Prostate gland (tissue), 2 donors: ENCODE measurements at regions not wholly inside any gene's neighbourhood (a gene's known extent, or its start where the extent isn't known, plus 50 kb on each side); places are given as distances from the start of the nearest gene placed in this dataset.
A peak's percentile ranks its signal among the peaks of the same experiment; 100 is the strongest.

ENCODE experiments used
- DNase-seq: peaks from one replicate; pipeline ENCODE4 v3.0.0-alpha.2; 2019; ENCODE audit warnings: low spot score
- H3K27ac ChIP-seq, 2 donors: fragments of 200-600 bp; sonication (generic); 2 replicates each; pipeline ENCODE4 v1.5.1; 2017 to 2019
- H3K27me3 ChIP-seq: fragments of 200-600 bp; sonication (generic); replicated peaks from 2 replicates; pipeline ENCODE4 v1.5.1; 2019; ENCODE audit not compliant: insufficient read depth
- H3K36me3 ChIP-seq, 2 donors: fragments of 200-600 bp; sonication (generic); 1 replicate in 1 of 2; 2 replicates in 1 of 2; pipeline versions ENCODE4 v1.5.1 to v1.8.1; 2017 to 2019
- H3K4me1 ChIP-seq: fragments of 200-600 bp; sonication (generic); replicated peaks from 2 replicates; pipeline ENCODE4 v1.5.1; 2019
- H3K4me3 ChIP-seq, 2 donors: fragments of 200-600 bp; sonication (generic); 2 replicates each; pipeline ENCODE4 v1.5.1; 2017 to 2019
- H3K9me3 ChIP-seq: fragments of 200-600 bp; sonication (generic); 2 replicates; pipeline ENCODE4 v1.5.1; 2017
- POLR2A ChIP-seq: fragments of 450-650 bp; IDR thresholded peaks from one replicate; pipeline ENCODE4 v1.6.1; 2016; ENCODE audit warnings: antibody characterized with exemption, mild to moderate bottlenecking
- POLR2AphosphoS5 ChIP-seq: sonication (generic); formaldehyde crosslinking; IDR thresholded peaks from one replicate; pipeline ENCODE4 v1.6.1; 2017; ENCODE audit warnings: antibody characterized with exemption
- WGBS: methylation state at CpG from one replicate; pipeline ENCODE4 v1.1.5; 2018; 5-methylcytosine and 5-hydroxymethylcytosine counted together
- intact Hi-C: fragments of 100-400 bp; cut with DNase I; formaldehyde crosslinking; loops from one replicate; pipeline ENCODE4 v1.14.2; 2022
- TF ChIP-seq, protein P1 (sequence below), 4 experiments: fragments of 200-600 bp in 2 of 4; fragments of 450-650 bp in 2 of 4; sonication (generic) in 2 of 4; IDR thresholded peaks; 1 replicate in 3 of 4; 2 replicates in 1 of 4; pipeline ENCODE4 v1.5.1; 2016 to 2019; ENCODE audit warnings: antibody characterized with exemption in 4 of 4, mild to moderate bottlenecking in 2 of 4, moderate library complexity in 2 of 4

DNA sequence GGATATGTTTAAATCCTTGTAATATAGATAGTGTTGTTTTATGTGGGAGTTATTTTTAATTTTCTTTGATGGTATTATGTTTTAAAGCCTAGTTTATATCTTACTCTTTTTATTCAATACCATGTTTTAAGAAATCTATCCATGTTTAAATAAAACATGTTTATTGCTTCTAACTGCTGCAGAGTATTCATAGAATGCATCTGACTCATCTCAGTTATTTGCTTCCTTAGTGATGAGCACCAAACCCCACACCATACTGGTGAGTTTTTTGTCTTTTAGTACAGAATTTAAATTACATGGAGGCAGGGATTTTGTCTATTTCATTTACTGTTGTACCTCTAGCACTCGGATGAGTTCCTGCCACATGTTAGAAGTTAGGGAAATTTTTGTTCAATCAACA, 209.2 kb downstream of the NSUN3 start:
- Histone ChIP-seq H3K27me3 (no peaks in the 10 kb centered on the region), H3K4me3 (no peak overlapping the region), H3K9me3 (no peaks in the 10 kb centered on the region), H3K4me1 (no peaks in the 10 kb centered on the region), H3K36me3 (no peaks in the 10 kb centered on the region), H3K27ac (no peak overlapping the region)
- DNase-seq, result no peak
- whole genome bisulfite sequencing, result 93% methylated on average over 1 of the region's 1 CpG
- intact Hi-C loops, result no loop called here
- TF ChIP-seq POLR2AphosphoS5, result no peak
- TF ChIP-seq, protein P1, sequence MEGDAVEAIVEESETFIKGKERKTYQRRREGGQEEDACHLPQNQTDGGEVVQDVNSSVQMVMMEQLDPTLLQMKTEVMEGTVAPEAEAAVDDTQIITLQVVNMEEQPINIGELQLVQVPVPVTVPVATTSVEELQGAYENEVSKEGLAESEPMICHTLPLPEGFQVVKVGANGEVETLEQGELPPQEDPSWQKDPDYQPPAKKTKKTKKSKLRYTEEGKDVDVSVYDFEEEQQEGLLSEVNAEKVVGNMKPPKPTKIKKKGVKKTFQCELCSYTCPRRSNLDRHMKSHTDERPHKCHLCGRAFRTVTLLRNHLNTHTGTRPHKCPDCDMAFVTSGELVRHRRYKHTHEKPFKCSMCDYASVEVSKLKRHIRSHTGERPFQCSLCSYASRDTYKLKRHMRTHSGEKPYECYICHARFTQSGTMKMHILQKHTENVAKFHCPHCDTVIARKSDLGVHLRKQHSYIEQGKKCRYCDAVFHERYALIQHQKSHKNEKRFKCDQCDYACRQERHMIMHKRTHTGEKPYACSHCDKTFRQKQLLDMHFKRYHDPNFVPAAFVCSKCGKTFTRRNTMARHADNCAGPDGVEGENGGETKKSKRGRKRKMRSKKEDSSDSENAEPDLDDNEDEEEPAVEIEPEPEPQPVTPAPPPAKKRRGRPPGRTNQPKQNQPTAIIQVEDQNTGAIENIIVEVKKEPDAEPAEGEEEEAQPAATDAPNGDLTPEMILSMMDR (IDR thresholded peaks at IDR 0.05), result no peak
- no peak for TF ChIP-seq POLR2A

DNA sequence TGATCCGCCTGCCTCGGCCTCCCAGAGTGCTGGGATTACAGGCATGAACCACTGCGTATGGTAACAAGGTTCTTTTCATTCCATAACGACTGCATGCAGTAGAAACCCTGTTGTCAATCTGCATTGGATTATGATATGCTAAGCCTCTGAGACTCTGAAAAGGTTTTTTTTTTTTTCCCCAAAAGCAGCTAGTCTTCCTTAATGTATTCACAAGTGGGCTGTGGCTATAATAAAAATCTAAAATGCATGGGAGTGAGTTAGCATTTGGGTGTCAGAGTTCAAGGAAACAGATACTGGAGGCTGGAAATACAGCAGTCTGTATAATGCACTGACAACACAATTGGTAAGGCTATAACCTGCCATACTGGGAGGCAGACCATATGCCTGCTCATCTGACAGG, 218.1 kb downstream of the NSUN3 start:
- no peaks in the 10 kb centered on the region for H3K36me3 ChIP-seq
- 84% methylated on average over 4 of the region's 4 CpGs for WGBS
- no peak for DNase-seq
- H3K27ac ChIP-seq, result no peak overlapping the region
- TF ChIP-seq, protein P1 (IDR thresholded peaks at IDR 0.05), result no peak
- no peak for TF ChIP-seq POLR2A
- no peak for TF ChIP-seq POLR2AphosphoS5
- no peaks in the 10 kb centered on the region for H3K27me3 ChIP-seq
- H3K9me3 ChIP-seq, result no peaks in the 10 kb centered on the region
- intact Hi-C loops, result no loop called here
- no peak overlapping the region for H3K4me3 ChIP-seq
- no peaks in the 10 kb centered on the region for H3K4me1 ChIP-seq

DNA sequence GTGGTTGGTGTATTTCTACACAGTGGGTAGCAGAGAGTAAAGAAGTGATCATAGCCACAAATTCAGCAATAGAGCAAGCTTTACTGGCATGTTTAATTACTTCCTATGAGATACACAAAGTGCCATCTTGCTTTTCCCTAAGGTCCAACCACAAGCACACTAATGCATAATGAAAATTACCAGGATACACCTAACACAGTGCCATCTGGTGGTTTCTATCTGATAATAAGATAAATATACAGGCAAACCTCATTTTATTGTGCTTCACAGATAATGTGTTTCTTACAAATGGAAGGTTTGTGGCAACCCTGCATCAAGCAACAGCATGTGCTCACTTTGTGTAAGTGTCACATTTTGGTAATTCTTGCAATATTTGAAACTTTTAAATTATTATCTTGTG, 223.0 kb downstream of the NSUN3 start:
- Histone ChIP-seq H3K9me3 (no peaks in the 10 kb centered on the region), H3K27ac (no peak overlapping the region), H3K4me3 (no peak overlapping the region), H3K4me1 (no peaks in the 10 kb centered on the region), H3K27me3 (no peaks in the 10 kb centered on the region), H3K36me3 (no peaks in the 10 kb centered on the region)
- TF ChIP-seq POLR2AphosphoS5, result no peak
- TF ChIP-seq POLR2A, result no peak
- TF ChIP-seq, protein P1 (IDR thresholded peaks at IDR 0.05), result peak in 3 of 4 experiments; percentile 8 to 32 (median 10)
- DNase-seq, result no peak
- intact Hi-C loops, result no loop called here

DNA sequence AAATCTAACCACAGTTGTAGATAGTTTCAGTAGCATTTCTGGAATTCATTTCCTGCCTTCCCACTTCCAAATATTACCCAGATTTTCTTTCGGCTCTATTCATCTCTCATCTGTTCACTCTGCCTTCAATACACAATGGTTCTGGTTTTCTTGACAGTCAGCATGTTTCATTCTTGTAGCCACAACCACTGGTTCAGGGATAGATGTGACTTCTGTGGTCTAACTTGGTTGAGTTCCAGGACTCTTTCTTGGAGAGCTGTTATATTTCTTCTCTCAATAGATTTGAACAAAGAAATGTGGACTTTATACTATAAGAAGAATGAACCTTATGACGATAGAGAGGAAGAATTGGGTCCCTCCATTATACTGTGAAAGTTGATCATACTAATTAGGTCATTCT, 228.8 kb downstream of the NSUN3 start:
- no peaks in the 10 kb centered on the region for H3K27me3 ChIP-seq
- no peak overlapping the region for H3K4me3 ChIP-seq
- intact Hi-C loops, result no loop called here
- no peaks in the 10 kb centered on the region for H3K36me3 ChIP-seq
- 88% methylated on average over 2 of the region's 2 CpGs for WGBS
- no peaks in the 10 kb centered on the region for H3K9me3 ChIP-seq
- TF ChIP-seq, protein P1 (IDR thresholded peaks at IDR 0.05), result no peak
- no peak for TF ChIP-seq POLR2A
- no peak for TF ChIP-seq POLR2AphosphoS5
- H3K4me1 ChIP-seq, result no peaks in the 10 kb centered on the region
- no peak for DNase-seq
- no peak overlapping the region for H3K27ac ChIP-seq

DNA sequence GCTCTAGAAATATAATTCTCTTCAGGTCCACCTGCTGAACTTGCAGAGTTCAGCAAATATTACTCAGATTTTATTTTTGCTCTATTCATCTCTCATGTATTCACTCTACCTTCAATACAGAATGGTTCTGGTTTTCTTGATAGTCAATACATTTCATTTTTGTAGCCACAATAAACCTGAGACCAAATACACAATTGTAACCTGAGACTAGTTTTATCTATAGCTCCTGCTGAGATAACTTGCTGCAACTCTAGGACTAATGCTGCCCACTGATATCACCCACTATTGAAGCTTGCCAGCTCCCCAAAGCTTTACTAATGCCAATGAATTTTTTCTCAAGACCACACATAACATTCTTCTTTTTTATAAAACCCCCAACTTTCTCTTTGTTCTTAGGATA, 229.3 kb downstream of the NSUN3 start:
- no peaks in the 10 kb centered on the region for H3K36me3 ChIP-seq
- DNase-seq, result no peak
- H3K27me3 ChIP-seq, result no peaks in the 10 kb centered on the region
- intact Hi-C loops, result no loop called here
- no peaks in the 10 kb centered on the region for H3K4me1 ChIP-seq
- H3K9me3 ChIP-seq, result no peaks in the 10 kb centered on the region
- TF ChIP-seq, protein P1 (IDR thresholded peaks at IDR 0.05), result no peak
- TF ChIP-seq POLR2A (no peak), POLR2AphosphoS5 (no peak)
- H3K4me3 ChIP-seq, result no peak overlapping the region
- no peak overlapping the region for H3K27ac ChIP-seq
